NT2/D1 (cell line): ENCODE measurements at regions not wholly inside any gene's neighbourhood (a gene's known extent, or its start where the extent isn't known, plus 50 kb on each side); places are given as distances from the start of the nearest gene placed in this dataset.

Experiments
- SUZ12 ChIP-seq: IDR thresholded peaks from 2 replicates; pipeline ENCODE4 v1.6.1; 2011; ENCODE audit not compliant: insufficient read length, insufficient read depth; ENCODE audit errors: extremely low read depth
- YY1 ChIP-seq: IDR thresholded peaks from 2 replicates; pipeline ENCODE4 v1.6.1; 2011; ENCODE audit not compliant: insufficient read length, insufficient read depth
- ZNF274 ChIP-seq: IDR thresholded peaks from 2 replicates; pipeline ENCODE4 v1.6.1; 2011; ENCODE audit warnings: mild to moderate bottlenecking, low read depth, low read length

GRCh38 chr22:34849965-34850364 lies 216.0 kb upstream of the ISX start:
- TF ChIP-seq SUZ12 (no peak), ZNF274 (no peak), YY1 (no peak)
